HEK293 (cell line): ENCODE measurements at regions not wholly inside any gene's neighbourhood (a gene's known extent, or its start where the extent isn't known, plus 50 kb on each side); places are given as distances from the start of the nearest gene placed in this dataset.

Experiments
- CTCF ChIP-seq: fragments of 450-650 bp; formaldehyde crosslinking; IDR thresholded peaks from 2 replicates; pipeline ENCODE4 v1.5.1; 2016; ENCODE audit warnings: missing biosample characterization, missing genetic modification characterization
- GFI1B ChIP-seq: fragments of 450-650 bp; formaldehyde crosslinking; IDR thresholded peaks from 2 replicates; pipeline ENCODE4 v1.5.1; 2016; ENCODE audit warnings: missing biosample characterization, missing genetic modification characterization
- PRDM10 ChIP-seq: fragments of 450-650 bp; formaldehyde crosslinking; IDR thresholded peaks from 2 replicates; pipeline ENCODE4 v1.5.1; 2016; ENCODE audit warnings: missing biosample characterization, missing genetic modification characterization
- REPIN1 ChIP-seq: fragments of 450-650 bp; formaldehyde crosslinking; IDR thresholded peaks from 2 replicates; pipeline ENCODE4 v1.5.1; 2017; ENCODE audit warnings: missing biosample characterization, missing genetic modification characterization, low read depth
- REST ChIP-seq: fragments of 450-650 bp; formaldehyde crosslinking; IDR thresholded peaks from 2 replicates; pipeline ENCODE4 v1.5.1; 2016; ENCODE audit warnings: missing biosample characterization, missing genetic modification characterization
- ZBTB10 ChIP-seq: fragments of 450-650 bp; formaldehyde crosslinking; IDR thresholded peaks from 2 replicates; pipeline ENCODE4 v1.5.1; 2016; ENCODE audit warnings: missing biosample characterization, missing genetic modification characterization
- ZNF211 ChIP-seq: fragments of 450-650 bp; formaldehyde crosslinking; IDR thresholded peaks from 2 replicates; pipeline ENCODE4 v1.5.1; 2016; ENCODE audit warnings: low read depth, missing biosample characterization, missing genetic modification characterization
- ZNF239 ChIP-seq: fragments of 450-650 bp; formaldehyde crosslinking; IDR thresholded peaks from 2 replicates; pipeline ENCODE4 v1.5.1; 2016; ENCODE audit warnings: missing biosample characterization, missing genetic modification characterization
- ZNF341 ChIP-seq: fragments of 450-650 bp; formaldehyde crosslinking; IDR thresholded peaks from 2 replicates; pipeline ENCODE4; 2016; ENCODE audit warnings: low read depth, missing biosample characterization, missing genetic modification characterization
- ZNF510 ChIP-seq: fragments of 450-650 bp; formaldehyde crosslinking; IDR thresholded peaks from 2 replicates; pipeline ENCODE4 v1.5.1; 2018; ENCODE audit warnings: mild to moderate bottlenecking, missing genetic modification characterization, missing biosample characterization; ENCODE audit not compliant: insufficient replicate concordance
- ZNF548 ChIP-seq: fragments of 450-650 bp; formaldehyde crosslinking; IDR thresholded peaks from 2 replicates; pipeline ENCODE4 v1.5.1; 2016; ENCODE audit warnings: missing biosample characterization, missing genetic modification characterization
- ZNF549 ChIP-seq: fragments of 450-650 bp; IDR thresholded peaks from 2 replicates; pipeline ENCODE4 v1.5.1; 2018; ENCODE audit warnings: missing biosample characterization, missing genetic modification characterization, mild to moderate bottlenecking, inconsistent platforms, moderate library complexity
- ZNF558 ChIP-seq: fragments of 450-650 bp; formaldehyde crosslinking; IDR thresholded peaks from 2 replicates; pipeline ENCODE4 v1.5.1; 2016; ENCODE audit warnings: missing biosample characterization, missing genetic modification characterization
- ZNF76 ChIP-seq: fragments of 450-650 bp; formaldehyde crosslinking; IDR thresholded peaks from 2 replicates; pipeline ENCODE4; 2016; ENCODE audit warnings: low read depth, missing biosample characterization, missing genetic modification characterization, borderline replicate concordance

- TF ChIP-seq PRDM10 (no peak), ZNF558 (no peak), CTCF (tag by site-specific recombination) (no peak), ZNF76 (no peak), ZNF548 (tag by site-specific recombination) (no peak), ZNF341 (no peak), ZNF239 (tag by site-specific recombination) (no peak), ZBTB10 (tag by site-specific recombination) (no peak), REST (tag by site-specific recombination) (no peak), GFI1B (tag by site-specific recombination) (no peak), ZNF211 (tag by site-specific recombination) (no peak), ZNF549 (tag by site-specific recombination) (no peak), REPIN1 (tag by site-specific recombination) (no peak), ZNF510 (tag by site-specific recombination) (no peak)
Observed at GRCh38 chr18:27887711-27888495, 289.0 kb downstream of the CDH2 start.
